GM19463 (cell line): ENCODE measurements at regions not wholly inside any gene's neighbourhood (a gene's known extent, or its start where the extent isn't known, plus 50 kb on each side); places are given as distances from the start of the nearest gene placed in this dataset.
"Not testable (repeated sequence)": the region's sequence is repeated elsewhere in the genome, so short reads cannot be mapped to it uniquely, and the experiment has no call there.

Experiments
- ATAC-seq: cut with Tn5 transposase; IDR thresholded peaks from one replicate; pipeline ENCODE4 v1.9.1; 2021; ENCODE audit warnings: mild to moderate bottlenecking, moderate library complexity; ENCODE audit not compliant: unreplicated experiment

GRCh38 chrX:15127010-15127409 is 142.9 kb downstream of the ASB9 start:
- ATAC-seq = no peak

GRCh38 chrX:15116900-15117299 is 153.0 kb downstream of the ASB9 start:
- no peak for ATAC-seq

- no peak for ATAC-seq
Measured at GRCh38 chrX:15114743-15115566, 154.9 kb downstream of the ASB9 start.

- no peak for ATAC-seq
Measured at GRCh38 chrX:15107367-15107988, 162.4 kb downstream of the ASB9 start.

DNA sequence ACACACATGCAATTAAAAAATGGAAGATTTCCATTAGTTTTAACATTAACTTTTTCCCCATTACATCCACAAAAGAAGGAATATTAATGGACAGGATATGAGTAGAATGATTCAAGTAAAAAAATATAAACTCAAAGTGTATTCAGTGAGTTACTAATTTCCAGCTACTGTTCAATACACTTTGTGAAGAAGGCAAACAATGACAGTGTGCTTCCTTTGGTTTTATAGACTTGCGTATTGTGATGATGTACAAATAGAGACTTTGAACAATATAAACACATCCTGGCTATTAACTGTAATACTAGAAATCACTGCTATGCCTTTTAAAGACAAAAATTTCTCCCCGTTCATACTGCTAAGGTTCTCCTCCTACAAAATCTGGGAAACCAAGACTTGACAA is 171.4 kb downstream of the ASB9 start:
- ATAC-seq = no peak

GRCh38 chrX:15087747-15088146 is 182.1 kb downstream of the ASB9 start:
- no peak for ATAC-seq

DNA sequence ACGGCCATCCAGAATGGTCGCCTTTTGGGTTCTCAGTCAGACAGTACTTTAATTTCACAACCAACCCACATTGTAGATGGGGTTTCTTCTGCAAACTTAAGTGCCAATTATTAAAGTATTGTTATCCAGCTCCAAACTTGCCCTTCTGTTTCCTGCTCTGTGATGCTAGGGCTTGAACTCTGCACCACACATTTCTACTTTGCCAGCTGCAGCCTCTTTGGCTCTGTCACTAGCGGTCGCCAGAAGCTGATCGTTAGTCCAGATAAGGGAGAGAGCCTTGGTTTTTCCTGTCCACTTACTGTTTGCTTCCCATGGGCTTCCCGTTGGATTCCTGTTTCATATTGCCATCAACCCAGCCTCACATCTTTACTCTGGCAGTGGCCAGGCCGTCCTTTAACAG is 196.6 kb downstream of the ASB9 start:
- no peak for ATAC-seq

GRCh38 chrX:15072880-15073279 is 197.0 kb downstream of the ASB9 start:
- ATAC-seq = no peak

- no peak for ATAC-seq
Measured at GRCh38 chrX:15072259-15072658, 197.6 kb downstream of the ASB9 start.

DNA sequence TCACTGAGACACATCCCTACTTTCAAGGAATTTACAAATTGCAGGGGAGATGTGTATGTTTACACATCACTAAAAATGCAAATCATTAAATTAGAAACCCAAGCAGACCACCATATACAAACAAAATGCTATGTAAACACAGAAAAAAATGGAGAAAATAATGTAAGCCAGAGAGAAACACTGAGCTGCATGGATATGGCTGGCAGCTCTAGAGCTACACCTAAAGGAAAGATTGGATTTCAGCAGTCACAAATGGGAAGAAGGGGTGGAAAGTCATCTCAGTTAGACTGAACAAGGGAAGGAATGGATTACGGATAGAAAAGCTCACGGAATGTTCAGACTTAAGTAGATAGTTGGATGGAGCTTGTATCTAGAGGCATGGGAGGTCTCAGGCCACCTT is 186.3 kb downstream of the MOSPD2 start:
- ATAC-seq = no peak

DNA sequence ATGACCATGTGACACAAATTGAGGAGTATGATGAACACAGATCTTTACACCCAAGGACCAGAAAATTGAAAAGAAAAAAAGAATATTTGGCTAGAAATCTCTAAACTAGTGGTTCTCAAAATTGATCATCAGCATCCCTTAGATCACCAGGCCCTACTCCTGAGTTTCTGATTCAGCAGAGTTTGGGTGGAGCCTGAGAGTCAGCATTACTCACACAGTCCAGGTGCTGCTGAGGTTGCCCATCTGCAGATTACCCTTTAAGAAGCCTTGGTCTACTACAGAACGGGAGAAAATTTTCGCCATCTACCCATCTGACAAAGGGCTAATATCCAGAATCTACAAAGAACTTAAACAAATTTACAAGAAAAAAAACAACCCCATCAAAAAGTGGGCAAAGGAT is 182.8 kb downstream of the MOSPD2 start:
- ATAC-seq = no peak

- no peak for ATAC-seq
Measured at GRCh38 chrX:15055146-15055930, 182.1 kb downstream of the MOSPD2 start.

GRCh38 chrX:15050395-15050794 is 177.2 kb downstream of the MOSPD2 start:
- ATAC-seq = no peak

- ATAC-seq = no peak
Measured at GRCh38 chrX:15043538-15043937, 170.3 kb downstream of the MOSPD2 start.

DNA sequence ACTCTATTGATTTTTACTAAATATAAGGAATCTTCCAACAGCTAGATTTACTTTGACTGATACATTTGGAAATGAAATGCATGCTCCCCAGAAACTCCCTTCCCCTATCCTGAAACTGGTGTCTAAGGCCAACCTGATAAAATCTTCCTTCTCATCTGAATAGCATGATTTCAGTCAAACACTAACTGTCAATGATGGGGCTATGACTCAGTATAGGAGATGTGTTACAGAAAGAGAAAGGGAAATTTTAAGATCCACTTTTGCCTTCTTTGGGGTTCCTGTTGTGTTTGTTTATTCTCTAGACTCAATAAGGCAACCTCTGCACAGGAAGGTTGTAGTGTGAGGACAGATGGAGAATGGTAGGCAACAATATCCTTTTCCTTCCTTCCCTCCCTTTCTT is 160.7 kb downstream of the MOSPD2 start:
- ATAC-seq = peak; percentile 47

- ATAC-seq = no peak
Measured at GRCh38 chrX:15017491-15017890, 144.3 kb downstream of the MOSPD2 start.

- no peak for ATAC-seq
Measured at GRCh38 chrX:15016051-15016450, 142.8 kb downstream of the MOSPD2 start.

DNA sequence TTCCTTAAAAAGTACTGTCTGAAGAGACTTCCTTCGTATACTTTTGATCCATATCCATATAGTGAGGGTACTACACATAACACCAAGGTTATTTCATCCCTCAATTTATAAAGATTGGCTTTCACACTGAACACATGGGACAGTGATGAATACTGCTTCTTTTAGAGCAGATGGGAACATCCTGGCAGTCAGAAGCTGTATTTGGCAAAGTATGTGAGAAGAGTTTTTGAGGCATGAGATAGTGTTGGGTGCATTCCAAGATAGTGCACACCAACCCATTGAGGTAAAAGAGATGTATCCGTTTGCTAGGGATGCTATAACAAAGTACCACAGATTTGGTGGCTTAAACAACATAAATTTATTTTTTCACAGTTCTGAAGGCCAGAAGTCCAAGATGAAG is 141.1 kb downstream of the MOSPD2 start:
- ATAC-seq = no peak

DNA sequence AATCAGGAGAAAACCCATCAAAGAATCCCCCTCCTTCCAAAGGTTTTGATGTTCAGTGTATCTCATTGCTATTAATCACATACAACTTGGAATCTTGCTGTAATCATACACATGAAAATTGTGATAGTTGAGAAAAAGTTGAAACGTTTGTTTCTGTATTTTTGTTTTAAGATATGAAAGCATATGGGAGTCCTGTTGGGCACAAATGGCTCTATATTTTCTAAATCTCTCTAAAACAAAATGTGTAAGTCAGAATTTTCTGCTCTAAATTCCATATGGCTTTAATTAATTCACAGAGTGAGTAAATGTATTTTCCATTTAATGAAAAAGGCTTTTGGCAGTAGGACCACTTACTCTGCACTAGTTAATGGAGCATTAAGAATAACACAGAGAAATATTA is 140.2 kb downstream of the MOSPD2 start:
- no peak for ATAC-seq

GRCh38 chrX:14997271-14997670 is 124.0 kb downstream of the MOSPD2 start:
- ATAC-seq = no peak

DNA sequence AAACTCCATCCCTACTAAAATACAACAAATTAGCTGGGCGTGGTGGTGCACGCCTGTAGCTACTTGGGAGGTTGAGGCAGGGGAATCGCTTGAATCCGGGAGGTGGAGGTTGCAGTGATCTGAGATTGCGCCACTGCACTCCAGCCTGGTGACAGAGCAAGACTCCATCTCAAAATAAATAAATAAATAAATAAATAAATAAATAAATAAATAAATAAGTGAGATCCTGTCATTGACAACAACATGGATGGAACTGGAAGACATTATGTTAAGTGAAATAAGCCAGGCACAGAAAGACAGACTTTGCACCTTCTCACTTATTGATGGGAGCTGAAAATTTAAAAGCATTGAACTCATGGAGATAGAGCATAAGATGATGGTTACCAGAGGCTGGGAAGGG is 111.2 kb downstream of the MOSPD2 start:
- not testable (repeated sequence) for ATAC-seq
